ENCODE measurements at regions not wholly inside any gene's neighbourhood (a gene's known extent, or its start where the extent isn't known, plus 50 kb on each side); places are given as distances from the start of the nearest gene placed in this dataset.
"Not testable (repeated sequence)": the region's sequence is repeated elsewhere in the genome, so short reads cannot be mapped to it uniquely, and the experiment has no call there.

DNA sequence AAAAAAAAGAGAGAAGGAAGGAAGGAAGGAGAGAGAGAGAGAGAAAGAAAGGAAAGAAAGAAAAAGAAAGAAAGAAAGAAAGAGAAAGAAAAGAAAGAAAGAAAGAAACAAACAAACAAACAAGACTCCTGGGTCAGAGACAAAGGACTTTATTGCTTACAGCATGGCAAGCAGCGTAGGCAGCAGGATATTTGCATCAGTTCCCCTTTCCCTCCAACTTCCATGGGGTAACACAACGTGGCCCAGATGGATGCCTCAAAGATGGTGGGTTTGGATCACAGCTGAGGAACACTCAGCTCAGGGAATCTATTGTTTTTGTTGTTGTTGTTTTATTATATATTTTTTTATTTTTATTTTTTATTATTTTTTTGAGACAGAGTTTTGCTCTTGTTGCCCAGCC is 128.5 kb upstream of the VKORC1L1 start:
- DNase-seq (ENCODE audit: low read depth in 2 of 2): no peak

DNA sequence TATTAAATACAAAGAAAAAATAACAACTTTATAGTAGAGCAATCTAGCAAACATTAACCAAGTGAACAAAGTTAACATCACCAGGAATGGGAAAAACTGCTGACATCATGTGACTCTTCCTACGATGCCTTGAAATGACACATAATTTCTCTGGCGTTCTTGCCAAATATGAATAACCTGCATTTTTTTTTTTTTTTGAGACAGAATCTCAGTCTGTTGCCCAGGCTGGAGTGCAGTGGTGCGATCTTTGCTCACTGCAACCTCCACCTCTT is 126.5 kb upstream of the VKORC1L1 start:
- DNase-seq (ENCODE audit: low read depth in 2 of 2): no peak

DNA sequence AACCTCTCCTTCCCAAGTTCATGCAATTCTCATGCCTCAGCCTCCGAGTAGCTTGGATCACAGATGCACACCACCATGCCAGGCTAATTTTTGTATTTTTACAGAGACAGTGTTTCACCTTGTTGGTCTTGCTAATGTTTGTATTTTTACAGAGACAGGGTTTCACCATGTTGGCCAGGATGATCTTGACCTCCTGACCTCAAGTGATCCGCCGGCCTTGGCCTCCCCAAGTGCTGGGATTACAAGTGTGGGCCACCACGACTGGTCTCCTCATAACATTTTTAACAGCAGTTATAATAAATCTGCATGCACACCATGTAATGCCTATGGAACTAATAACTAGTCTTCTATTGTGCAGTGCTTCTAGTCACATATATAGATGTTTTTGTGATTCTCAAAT is 123.8 kb upstream of the VKORC1L1 start:
- no peak for DNase-seq (ENCODE audit: low read depth in 2 of 2)

DNA sequence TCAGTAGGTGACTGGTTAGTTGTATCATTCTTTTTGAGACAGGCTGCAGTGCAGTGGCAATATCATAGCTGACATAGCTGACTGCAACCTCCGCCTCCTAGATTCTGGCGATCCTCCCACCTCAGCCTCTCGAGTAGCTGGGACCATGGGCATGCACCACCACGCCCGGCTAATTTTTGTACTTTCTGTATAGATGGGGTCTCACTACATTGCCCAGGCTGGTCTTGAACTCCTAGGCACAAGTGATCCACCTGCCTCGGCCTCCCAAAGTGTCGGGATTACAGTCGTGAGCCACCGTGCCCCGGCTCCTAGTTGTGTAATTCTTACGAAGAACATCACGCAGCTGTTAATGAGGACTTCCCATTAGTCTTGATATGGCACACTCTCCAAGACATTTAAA is 123.4 kb upstream of the VKORC1L1 start:
- no peak for DNase-seq (ENCODE audit: low read depth in 2 of 2)

DNA sequence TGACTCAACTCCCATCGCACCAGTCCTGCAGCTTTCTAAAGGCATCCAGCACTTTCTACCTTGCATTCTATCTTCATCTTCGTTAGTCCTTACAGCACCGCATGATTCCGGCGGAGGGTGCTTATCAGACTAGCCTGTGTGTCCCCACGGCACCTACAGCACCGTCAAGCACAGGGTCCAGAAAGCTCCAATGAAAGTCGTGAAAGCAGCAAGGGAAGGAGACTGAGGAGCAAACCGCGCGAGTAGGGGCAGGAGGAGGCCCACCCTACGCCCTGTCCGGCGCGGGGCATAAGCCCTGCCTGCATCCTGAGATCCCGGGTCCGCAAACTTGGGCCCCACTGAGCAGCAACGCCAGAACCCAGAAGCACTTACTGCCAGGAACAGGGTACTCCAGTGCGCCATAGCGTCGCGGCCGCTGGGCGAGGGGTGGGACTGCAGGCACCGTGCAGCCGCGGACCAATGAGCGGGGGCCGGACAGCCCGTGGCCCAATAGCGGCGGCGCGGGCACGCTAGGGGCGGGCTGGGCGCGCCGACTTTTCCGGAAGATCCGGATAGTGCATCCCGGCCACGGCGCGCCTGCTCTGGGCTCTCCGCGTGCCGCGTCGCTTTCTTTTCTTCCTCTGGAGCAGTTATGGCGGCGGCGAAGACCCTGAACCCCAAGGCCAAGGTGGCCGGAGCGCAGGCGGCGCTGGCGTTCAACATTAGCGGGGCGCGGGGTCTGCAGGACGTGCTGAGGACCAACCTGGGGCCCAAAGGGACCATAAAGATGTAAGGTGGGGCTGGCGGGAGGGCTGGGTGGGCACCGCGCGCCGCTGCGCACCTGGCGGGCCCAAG is 122.1 kb upstream of the VKORC1L1 start:
- DNase-seq (ENCODE audit: low read depth in 2 of 2): peak; percentile 58 to 76

GRCh38 chr7:65754070-65754469 is 118.8 kb upstream of the VKORC1L1 start:
- DNase-seq (ENCODE audit: low read depth in 2 of 2): not testable (repeated sequence)

GRCh38 chr7:65758991-65759390 is 113.9 kb upstream of the VKORC1L1 start:
- not testable (repeated sequence) for DNase-seq (ENCODE audit: low read depth in 2 of 2)

DNA sequence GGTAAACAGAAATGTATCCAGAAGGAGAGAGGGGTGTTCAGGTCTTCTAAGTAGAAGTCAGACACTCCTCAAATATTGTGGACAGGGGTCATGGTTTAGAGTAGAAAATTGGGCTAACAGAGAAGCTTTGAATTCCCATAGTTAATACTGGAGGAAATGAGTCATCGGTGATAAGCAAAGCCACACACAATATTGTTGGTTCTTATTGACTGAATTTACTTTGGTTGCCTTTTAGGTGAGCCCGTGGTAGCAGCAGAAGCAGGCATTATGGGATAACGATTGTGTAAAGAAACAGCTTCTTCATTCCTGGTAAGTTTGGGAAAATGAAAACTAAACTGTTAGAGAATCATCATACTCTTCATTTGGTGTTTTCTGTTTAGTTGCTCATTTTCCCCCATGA is 110.2 kb upstream of the VKORC1L1 start:
- DNase-seq (ENCODE audit: low read depth in 2 of 2): not testable (repeated sequence)

GRCh38 chr7:65763114-65763513 is 109.8 kb upstream of the VKORC1L1 start:
- not testable (repeated sequence) for DNase-seq (ENCODE audit: low read depth in 2 of 2)

GRCh38 chr7:65770473-65771225 is 102.2 kb upstream of the VKORC1L1 start:
- DNase-seq (ENCODE audit: low read depth in 2 of 2): peak; percentile 87 to 91

DNA sequence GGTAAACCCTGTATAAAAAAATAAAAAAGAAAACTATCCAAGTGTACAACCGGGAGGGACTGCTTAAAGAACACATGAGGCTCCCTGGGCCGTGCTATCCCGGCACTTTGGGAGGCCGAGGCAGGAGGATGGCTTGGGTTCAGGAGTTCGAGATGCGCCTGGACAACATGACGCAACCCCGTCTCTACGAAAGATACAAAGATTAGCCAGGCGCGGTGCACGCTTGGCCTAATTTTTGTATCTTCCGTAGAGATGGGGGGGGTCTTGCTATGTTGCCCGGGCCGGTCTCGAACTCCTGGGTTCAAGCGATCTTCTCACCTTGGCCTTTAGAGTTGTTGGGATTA is 101.7 kb upstream of the VKORC1L1 start:
- DNase-seq (ENCODE audit: low read depth in 2 of 2): not testable (repeated sequence)

DNA sequence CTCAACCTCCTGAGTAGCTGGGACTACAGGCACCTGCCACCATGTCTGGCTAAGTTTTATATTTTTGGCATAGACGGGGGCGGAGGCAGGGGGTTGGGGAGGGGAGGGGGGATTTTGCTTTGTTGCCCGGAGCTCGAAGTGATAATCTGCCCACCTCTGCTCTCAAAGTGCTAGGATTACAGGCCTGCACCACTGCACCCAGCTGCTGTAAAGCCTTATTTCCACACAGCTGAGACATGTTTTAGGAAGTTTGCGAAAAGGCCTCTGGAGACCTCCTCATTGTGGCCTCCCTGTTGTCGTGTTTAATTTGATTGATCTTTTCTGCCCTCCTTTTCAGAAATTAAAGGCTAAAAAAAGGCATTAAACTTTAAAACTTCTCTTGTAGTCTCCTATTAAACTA is 96.2 kb upstream of the VKORC1L1 start:
- not testable (repeated sequence) for DNase-seq (ENCODE audit: low read depth in 2 of 2)

GRCh38 chr7:65789943-65790342 is 82.9 kb upstream of the VKORC1L1 start:
- DNase-seq (ENCODE audit: low read depth in 2 of 2): not testable (repeated sequence)

DNA sequence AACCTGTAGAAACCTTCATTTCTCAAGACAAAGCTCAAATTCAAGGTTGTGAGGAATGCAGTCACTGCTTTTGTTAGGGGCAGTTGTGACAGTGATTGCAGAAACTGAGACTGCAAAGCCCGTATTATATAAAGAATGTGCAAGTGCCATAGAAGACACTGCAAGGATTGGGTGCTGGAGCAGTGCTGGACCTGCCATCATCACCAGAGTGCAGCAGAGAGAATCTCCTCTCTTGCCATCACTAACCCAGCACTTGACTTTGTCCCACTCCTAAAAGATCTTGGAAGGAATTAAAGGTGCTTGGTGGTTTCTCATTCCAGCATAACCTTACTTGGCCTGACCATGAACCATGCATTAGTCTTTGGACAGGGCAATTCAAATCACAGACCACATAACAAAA is 81.1 kb upstream of the VKORC1L1 start:
- not testable (repeated sequence) for DNase-seq (ENCODE audit: low read depth in 2 of 2)

- DNase-seq (ENCODE audit: low read depth in 2 of 2): not testable (repeated sequence)
Measured at GRCh38 chr7:65792726-65793125, 80.1 kb upstream of the VKORC1L1 start.

DNA sequence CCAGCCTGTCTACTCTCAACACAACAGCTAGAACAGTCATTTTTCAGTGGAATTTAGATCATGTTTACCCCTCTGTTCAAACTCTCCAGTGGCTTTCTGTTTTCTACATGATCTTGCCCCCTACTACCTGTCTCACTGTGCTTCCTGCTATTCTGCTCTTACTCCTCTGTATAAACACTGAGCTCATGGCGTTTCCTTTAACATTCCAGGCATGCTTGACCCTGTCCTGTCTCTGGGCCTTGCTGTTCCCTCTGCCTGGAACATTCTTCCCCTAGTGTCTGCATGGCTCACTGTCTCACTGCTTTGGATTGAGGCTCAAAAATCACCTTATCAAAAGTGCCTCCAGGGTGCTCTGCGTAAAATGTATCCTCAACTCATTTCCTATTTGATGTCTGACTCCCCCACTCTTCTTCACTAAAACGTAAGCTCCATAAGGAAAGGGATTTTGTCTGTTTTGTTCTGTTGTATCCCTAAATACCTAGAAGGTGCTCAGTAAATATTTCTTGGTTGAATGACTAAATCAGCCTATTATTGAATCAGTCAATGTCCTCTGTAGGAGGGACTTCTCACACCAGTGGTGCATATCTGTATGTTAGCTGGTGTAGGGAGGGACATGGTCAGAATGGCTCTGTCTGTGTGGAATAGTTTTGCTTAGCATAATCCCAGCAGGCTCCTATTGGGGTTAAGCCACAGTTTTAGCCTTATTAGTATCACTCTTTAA is 78.0 kb upstream of the VKORC1L1 start:
- not testable (repeated sequence) for DNase-seq (ENCODE audit: low read depth in 2 of 2)

DNA sequence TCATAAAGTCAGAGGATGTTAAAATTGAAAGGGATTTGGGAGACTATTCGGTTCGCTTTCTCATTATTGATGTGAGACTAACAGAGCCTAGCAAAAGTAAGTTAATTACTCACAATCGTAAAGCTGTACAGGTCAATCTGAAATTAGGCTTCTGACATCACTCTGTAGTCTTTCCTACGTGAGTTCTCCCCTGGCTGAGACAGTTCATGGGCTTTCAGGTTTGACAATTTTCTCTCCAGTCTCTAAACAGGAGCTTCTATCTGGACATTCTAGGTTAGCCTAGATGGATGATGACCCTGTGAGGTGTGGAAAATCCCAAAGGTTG is 77.5 kb upstream of the VKORC1L1 start:
- not testable (repeated sequence) for DNase-seq (ENCODE audit: low read depth in 2 of 2)

DNA sequence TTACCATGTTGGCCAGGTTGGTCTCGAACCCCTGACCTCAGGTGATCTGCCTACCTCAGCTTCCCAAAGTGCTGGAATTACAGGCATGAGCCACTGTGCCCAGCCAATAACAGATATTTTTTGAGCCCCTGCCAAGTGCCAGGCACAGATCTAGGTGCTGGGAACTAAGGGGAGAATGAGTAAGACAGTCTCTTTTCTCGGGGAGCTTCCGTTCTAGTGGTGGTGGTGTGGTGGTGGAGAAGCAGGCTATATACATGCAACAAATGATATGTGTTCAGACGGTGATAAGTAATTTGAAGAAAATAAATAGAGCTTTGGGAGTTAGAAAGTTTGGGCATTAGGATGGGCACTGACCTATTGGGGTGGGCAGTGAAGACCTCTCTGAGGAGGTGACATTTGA is 76.7 kb upstream of the VKORC1L1 start:
- DNase-seq (ENCODE audit: low read depth in 2 of 2): no peak

- DNase-seq (ENCODE audit: low read depth in 2 of 2): not testable (repeated sequence)
Measured at GRCh38 chr7:65797086-65797485, 75.8 kb upstream of the VKORC1L1 start.

DNA sequence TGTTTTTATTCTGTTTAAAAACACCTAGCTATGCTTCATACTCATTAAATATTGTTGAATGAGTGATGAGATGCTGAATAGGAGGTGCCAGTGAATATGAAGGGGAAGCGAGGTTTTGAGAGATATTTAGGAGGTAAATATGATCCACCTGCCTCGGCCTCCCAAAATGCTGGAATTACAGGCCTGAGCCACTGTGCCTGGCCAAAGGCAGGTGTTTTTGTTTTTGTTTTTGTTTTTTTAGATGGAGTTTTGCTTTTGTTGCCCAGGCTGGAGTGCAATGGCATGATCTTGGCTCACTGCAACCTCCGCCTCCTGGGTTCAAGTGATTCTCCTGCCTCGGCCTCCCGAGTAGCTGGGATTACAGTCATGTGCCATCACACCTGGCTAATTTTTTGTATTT is 75.3 kb upstream of the VKORC1L1 start:
- not testable (repeated sequence) for DNase-seq (ENCODE audit: low read depth in 2 of 2)

GRCh38 chr7:65798111-65799075 is 74.5 kb upstream of the VKORC1L1 start:
- DNase-seq (ENCODE audit: low read depth in 2 of 2): no peak

DNA sequence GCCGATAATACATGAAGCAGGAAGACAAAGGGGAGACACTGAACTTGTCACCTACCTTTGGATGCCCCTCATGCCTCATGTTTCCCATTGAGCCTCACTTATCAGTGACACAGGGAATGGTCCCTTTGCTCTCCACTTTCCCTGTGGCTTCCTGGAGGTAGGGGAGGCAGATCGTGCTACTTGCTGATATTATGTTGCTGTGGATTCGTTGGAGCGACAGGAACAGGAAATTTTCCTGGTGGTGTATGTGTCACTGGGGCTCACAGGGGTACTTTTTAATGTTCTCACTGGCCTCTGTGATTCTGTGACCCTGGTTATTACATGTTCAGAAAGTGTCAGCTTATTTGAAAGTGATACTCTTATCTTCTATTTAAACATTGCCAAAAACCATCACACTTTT is 72.7 kb upstream of the VKORC1L1 start:
- not testable (repeated sequence) for DNase-seq (ENCODE audit: low read depth in 2 of 2)
